Stimulated activated CD4-positive, alpha-beta T cell treated with anti-CD3 and anti-CD28 coated beads, Interleukin-1b, Interleukin-23, amount 100 ng/mL, for 24 hours (primary cell): ENCODE measurements at regions not wholly inside any gene's neighbourhood (a gene's known extent, or its start where the extent isn't known, plus 50 kb on each side); places are given as distances from the start of the nearest gene placed in this dataset.

Experiments used
- DNase-seq, 4 experiments: peaks; one replicate each; pipeline ENCODE4 v3.0.0-alpha.2; 2020; ENCODE audit warnings: low read depth in 4 of 4, low spot score in 1 of 4

- DNase-seq: no peak
Observed at GRCh38 chr5:155068616-155069100, 55.1 kb downstream of the KIF4B start.

- no peak for DNase-seq
Observed at GRCh38 chr5:155069961-155070360, 56.4 kb downstream of the KIF4B start.

- DNase-seq: no peak
Observed at GRCh38 chr5:155070781-155071180, 57.2 kb downstream of the KIF4B start.

GRCh38 chr5:155076379-155076778 is 62.8 kb downstream of the KIF4B start:
- DNase-seq: no peak

GRCh38 chr5:155079698-155080097 is 66.1 kb downstream of the KIF4B start:
- no peak for DNase-seq

- DNase-seq: no peak
Observed at GRCh38 chr5:155080721-155081120, 67.2 kb downstream of the KIF4B start.

- DNase-seq: no peak
Observed at GRCh38 chr5:155081618-155082017, 68.1 kb downstream of the KIF4B start.

GRCh38 chr5:155082401-155082800 is 68.8 kb downstream of the KIF4B start:
- no peak for DNase-seq

GRCh38 chr5:155085282-155085989 is 71.9 kb downstream of the KIF4B start:
- DNase-seq: no peak

- no peak for DNase-seq
Observed at GRCh38 chr5:155087036-155087435, 73.5 kb downstream of the KIF4B start.

GRCh38 chr5:155088811-155089210 is 75.3 kb downstream of the KIF4B start:
- no peak for DNase-seq

- DNase-seq: no peak
Observed at GRCh38 chr5:155089643-155090042, 76.1 kb downstream of the KIF4B start.

- DNase-seq: no peak
Observed at GRCh38 chr5:155091063-155091648, 77.6 kb downstream of the KIF4B start.

- DNase-seq: no peak
Observed at GRCh38 chr5:155091768-155092717, 78.5 kb downstream of the KIF4B start.

- DNase-seq: no peak
Observed at GRCh38 chr5:155094455-155094854, 80.9 kb downstream of the KIF4B start.

GRCh38 chr5:155097995-155098394 is 84.4 kb downstream of the KIF4B start:
- no peak for DNase-seq

- no peak for DNase-seq
Observed at GRCh38 chr5:155098433-155098832, 84.9 kb downstream of the KIF4B start.

- DNase-seq: no peak
Observed at GRCh38 chr5:155101697-155102096, 88.1 kb downstream of the KIF4B start.

GRCh38 chr5:155103146-155103545 is 89.6 kb downstream of the KIF4B start:
- no peak for DNase-seq

- DNase-seq: no peak
Observed at GRCh38 chr5:155104441-155104840, 90.9 kb downstream of the KIF4B start.

GRCh38 chr5:155106221-155106620 is 92.7 kb downstream of the KIF4B start:
- DNase-seq: no peak

GRCh38 chr5:155113888-155114287 is 100.3 kb downstream of the KIF4B start:
- no peak for DNase-seq
